GM23338 (cell line): ENCODE measurements at regions not wholly inside any gene's neighbourhood (a gene's known extent, or its start where the extent isn't known, plus 50 kb on each side); places are given as distances from the start of the nearest gene placed in this dataset.

ENCODE experiments used
- ATAC-seq: fragments of 200-7000 bp; cut with Tn5 transposase; 3 replicates; pipeline ENCODE4 v1.9.1; 2020
- DNase-seq: peaks from one replicate; pipeline ENCODE4 v3.0.0-alpha.2; 2015; ENCODE audit warnings: low spot score
- H2AFZ ChIP-seq: fragments of 200-600 bp; sonication (generic); 2 replicates; pipeline ENCODE4 v1.8.0; 2016; ENCODE audit warnings: antibody characterized with exemption, mild to moderate bottlenecking, moderate library complexity
- H3F3A ChIP-seq: fragments of 200-600 bp; sonication (generic); replicated peaks from 2 replicates; pipeline ENCODE4 v1.8.0; 2017; ENCODE audit warnings: antibody characterized with exemption, mixed run types, low read depth
- H3K27ac ChIP-seq: fragments of 200-600 bp; sonication (generic); 2 replicates; pipeline ENCODE4 v1.6.1; 2016; ENCODE audit warnings: low read depth
- H3K27me3 ChIP-seq: fragments of 200-600 bp; sonication (generic); 2 replicates; pipeline ENCODE4 v1.8.0; 2016; ENCODE audit warnings: mild to moderate bottlenecking, mixed run types, moderate library complexity; ENCODE audit not compliant: insufficient read depth
- H3K36me3 ChIP-seq: fragments of 200-600 bp; sonication (generic); 2 replicates; pipeline ENCODE4 v1.8.0; 2016; ENCODE audit warnings: mild to moderate bottlenecking; ENCODE audit not compliant: insufficient read depth
- H3K4me1 ChIP-seq: fragments of 200-600 bp; sonication (generic); 2 replicates; pipeline ENCODE4 v1.8.0; 2016; ENCODE audit warnings: mild to moderate bottlenecking, moderate library complexity; ENCODE audit not compliant: insufficient read depth
- H3K4me2 ChIP-seq: fragments of 200-600 bp; sonication (generic); 2 replicates; pipeline ENCODE4 v1.7.1; 2017; ENCODE audit warnings: mixed run types
- H3K4me3 ChIP-seq: fragments of 200-600 bp; sonication (generic); 2 replicates; pipeline ENCODE4 v1.6.1; 2016; ENCODE audit warnings: mixed run types
- H3K79me2 ChIP-seq: fragments of 200-600 bp; sonication (generic); replicated peaks from 2 replicates; pipeline ENCODE4 v1.8.0; 2017; ENCODE audit warnings: mild to moderate bottlenecking; ENCODE audit not compliant: insufficient read depth
- H3K9me2 ChIP-seq: fragments of 200-600 bp; sonication (generic); 2 replicates; pipeline ENCODE4 v1.8.0; 2017; ENCODE audit not compliant: insufficient read depth
- H4K20me1 ChIP-seq: fragments of 200-600 bp; sonication (generic); replicated peaks from 2 replicates; pipeline ENCODE4 v1.8.0; 2017; ENCODE audit warnings: mild to moderate bottlenecking; ENCODE audit not compliant: insufficient read depth
- H3K27ac Mint-ChIP-seq: 2 replicates; pipeline ENCODE4 v1.8.0; 2020; ENCODE audit warnings: inconsistent platforms, mild to moderate bottlenecking, moderate library complexity, mixed read lengths
- H3K27me3 Mint-ChIP-seq: 3 replicates; pipeline ENCODE4 v1.8.0; 2022; ENCODE audit warnings: low read depth, mild to moderate bottlenecking, moderate library complexity, mixed read lengths, inconsistent platforms; ENCODE audit not compliant: insufficient read depth, poor library complexity
- H3K36me3 Mint-ChIP-seq: 3 replicates; pipeline ENCODE4 v1.8.0; 2021; ENCODE audit warnings: low read depth, mild to moderate bottlenecking, inconsistent platforms, moderate library complexity, mixed read lengths
- H3K4me1 Mint-ChIP-seq: 3 replicates; pipeline ENCODE4 v1.8.0; 2020; ENCODE audit warnings: mild to moderate bottlenecking, inconsistent platforms, mixed read lengths
- H3K4me3 Mint-ChIP-seq: 3 replicates; pipeline ENCODE4 v1.8.0; 2021; ENCODE audit warnings: moderate library complexity, mild to moderate bottlenecking, inconsistent platforms, mixed read lengths
- H3K9me3 Mint-ChIP-seq: 3 replicates; pipeline ENCODE4 v1.8.0; 2020; ENCODE audit warnings: moderate library complexity, mild to moderate bottlenecking, inconsistent platforms, mixed read lengths
- CTCF ChIP-seq, 2 experiments: fragments of 200-600 bp in 1 of 2; sonication (generic) in 1 of 2; conservative IDR thresholded peaks; 2 replicates each; pipeline versions ENCODE4 v1.5.1 to v1.6.1; 2016 to 2017; ENCODE audit warnings: antibody characterized with exemption in 2 of 2, low read depth in 2 of 2, mild to moderate bottlenecking in 2 of 2, moderate library complexity in 1 of 2
- ETS1 ChIP-seq: IDR thresholded peaks from 2 replicates; pipeline ENCODE4 v1.6.1; 2016; ENCODE audit warnings: antibody characterized with exemption
- EZH2 ChIP-seq: fragments of 200-600 bp; sonication (generic); IDR thresholded peaks from one replicate; pipeline ENCODE4 v1.8.0; 2017; ENCODE audit warnings: antibody characterized with exemption, mild to moderate bottlenecking, low read depth; ENCODE audit not compliant: unreplicated experiment
- EZH2phosphoT487 ChIP-seq: fragments of 200-600 bp; sonication (generic); IDR thresholded peaks from one replicate; pipeline ENCODE4 v1.8.1; 2018; ENCODE audit warnings: antibody characterized with exemption; ENCODE audit not compliant: unreplicated experiment
- JUNB ChIP-seq: IDR thresholded peaks from one replicate; pipeline ENCODE4 v1.6.1; 2016; ENCODE audit warnings: antibody characterized with exemption; ENCODE audit not compliant: unreplicated experiment
- POLR2AphosphoS5 ChIP-seq: IDR thresholded peaks from 2 replicates; pipeline ENCODE4 v1.6.1; 2016; ENCODE audit warnings: antibody characterized with exemption, low read depth
- REST ChIP-seq: IDR thresholded peaks from one replicate; pipeline ENCODE4 v1.6.1; 2018; ENCODE audit warnings: antibody characterized with exemption; ENCODE audit not compliant: unreplicated experiment
- STAT1 ChIP-seq: IDR thresholded peaks from one replicate; pipeline ENCODE4 v1.6.1; 2016; ENCODE audit warnings: antibody characterized with exemption; ENCODE audit not compliant: unreplicated experiment
- ZNF114 ChIP-seq: fragments of 250-450 bp; sonication (Bioruptor Pico); IDR thresholded peaks from 2 replicates; pipeline ENCODE4 v1.5.0; 2020; ENCODE audit warnings: mild to moderate bottlenecking, moderate library complexity

- Histone ChIP-seq H3K4me2 (no peak overlapping the region), H3K4me1 (no peaks in the 10 kb centered on the region), H3K27ac (no peak overlapping the region), H3K79me2 (no peaks in the 10 kb centered on the region), H3F3A (no peaks in the 10 kb centered on the region), H2AFZ (peak overlapping the region; percentile 91), H3K4me3 (no peak overlapping the region), H3K36me3 (no peaks in the 10 kb centered on the region), H4K20me1 (no peaks in the 10 kb centered on the region), H3K9me2 (0 out of 2 replicates have a peak, but pooled peaks cover 8% of the 10 kb centered on the region), H3K27me3 (no peaks in the 10 kb centered on the region)
- H3K4me3 Mint-ChIP-seq = no peak overlapping the region
- DNase-seq (no peak), ATAC-seq (no peak)
- TF ChIP-seq POLR2AphosphoS5 (no peak), EZH2 (no peak), ZNF114 (CRISPR knock-in tag) (no peak), ETS1 (no peak), EZH2phosphoT487 (no peak), JUNB (no peak), REST (no peak), CTCF (conservative IDR thresholded peaks at IDR 0.05; ENCODE audit: low read depth in 2 of 2) (0 out of 4 replicates have a peak, but pooled peaks of 1 of the 2 experiments have one; percentile 3), STAT1 (no peak)
- 0 out of 3 replicates have a peak, but pooled peaks cover 2% of the 10 kb centered on the region for H3K4me1 Mint-ChIP-seq
- peaks cover 4% of the 10 kb centered on the region for H3K27me3 Mint-ChIP-seq
- peaks cover 2% of the 10 kb centered on the region; the same call in 1 of the 3 replicates for H3K9me3 Mint-ChIP-seq
- no peak overlapping the region for H3K27ac Mint-ChIP-seq
- H3K36me3 Mint-ChIP-seq = no peaks in the 10 kb centered on the region
Measured at GRCh38 chr4:26217481-26217880, 103.3 kb upstream of the RBPJ start.
